HG02798 (cell line): ENCODE measurements at regions not wholly inside any gene's neighbourhood (a gene's known extent, or its start where the extent isn't known, plus 50 kb on each side); places are given as distances from the start of the nearest gene placed in this dataset.

Source experiments
- ATAC-seq: cut with Tn5 transposase; IDR thresholded peaks from one replicate; pipeline ENCODE4 v1.9.1; 2021; ENCODE audit warnings: mild to moderate bottlenecking; ENCODE audit not compliant: unreplicated experiment, poor library complexity

DNA sequence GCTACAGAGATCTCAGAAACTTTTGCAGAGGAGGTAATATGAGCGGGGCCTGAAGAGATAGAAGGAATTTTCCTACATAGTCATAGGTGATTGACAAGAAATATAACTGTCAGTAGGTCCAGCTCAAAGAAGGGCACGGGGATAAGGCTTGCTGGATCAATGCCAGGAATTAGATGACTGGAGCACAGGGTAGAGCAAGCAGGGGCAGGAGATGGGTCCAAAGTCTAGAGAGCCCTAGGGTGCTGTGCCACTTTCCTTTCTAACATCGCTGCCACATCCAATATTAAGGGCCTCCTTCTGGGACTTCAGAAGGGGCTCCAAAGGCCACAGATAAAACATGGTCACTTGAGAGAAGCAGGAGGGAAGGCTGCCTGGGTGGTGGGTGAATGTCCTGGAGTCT lies 402.2 kb downstream of the MID1IP1 start:
- no peak for ATAC-seq

DNA sequence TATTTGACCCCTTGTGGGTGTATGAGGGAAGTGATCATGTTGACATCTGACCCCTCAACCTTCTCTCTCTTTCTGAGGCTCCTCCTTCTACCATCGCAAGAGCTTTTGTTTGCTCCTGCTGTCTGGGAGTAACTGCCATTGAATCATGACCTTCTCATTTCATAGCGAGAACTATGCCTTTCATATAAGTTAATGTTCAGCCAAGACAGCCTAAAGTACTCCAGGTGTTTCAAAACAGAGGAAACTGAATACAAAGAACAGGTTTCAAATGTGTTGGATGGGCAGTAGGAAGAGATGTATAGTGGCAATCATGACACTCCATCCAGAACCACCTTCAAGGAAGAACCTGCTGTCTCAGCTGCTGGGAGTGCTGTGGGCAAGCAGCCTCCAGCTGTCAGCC lies 403.1 kb downstream of the MID1IP1 start:
- ATAC-seq, result no peak

- ATAC-seq, result no peak
Measured at GRCh38 chrX:39204945-39205344, 403.7 kb downstream of the MID1IP1 start.

GRCh38 chrX:39205467-39205866 lies 404.2 kb downstream of the MID1IP1 start:
- ATAC-seq, result no peak

DNA sequence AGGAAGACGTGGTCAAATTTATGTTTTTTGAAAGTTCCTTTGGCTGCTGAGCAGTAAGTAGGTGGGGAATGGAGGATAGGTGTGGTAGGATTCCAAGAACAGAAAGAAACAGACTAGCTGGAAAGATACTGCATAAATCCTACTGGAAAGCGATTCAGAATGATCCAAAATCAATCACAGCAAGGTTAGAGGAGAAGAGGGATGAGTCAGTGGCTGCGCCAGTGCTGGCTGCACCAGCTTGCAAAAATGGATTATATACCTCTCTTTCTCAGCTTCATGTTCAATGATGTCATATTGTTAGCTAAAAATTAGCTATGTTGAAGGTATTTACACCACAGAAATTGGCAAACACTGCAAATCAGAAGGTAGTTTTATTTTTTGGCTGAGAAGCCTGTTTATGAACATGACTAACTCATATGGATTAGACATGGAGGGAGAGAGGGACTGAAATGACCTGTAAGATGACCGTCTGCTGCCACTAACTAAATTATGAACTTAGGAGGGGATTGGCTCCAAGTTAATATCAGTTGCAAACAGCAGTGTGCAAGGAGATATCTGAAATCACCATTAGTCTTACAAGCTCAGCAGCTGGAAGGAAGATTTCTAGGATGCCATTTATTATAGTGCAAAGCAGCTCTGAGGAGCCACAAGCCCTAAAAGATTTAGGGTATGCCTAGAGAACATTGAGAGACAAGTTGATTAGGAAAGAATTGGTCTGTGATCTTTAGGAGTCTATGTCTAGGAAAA lies 405.3 kb downstream of the MID1IP1 start:
- ATAC-seq, result no peak

GRCh38 chrX:39211501-39211900 lies 410.2 kb downstream of the MID1IP1 start:
- ATAC-seq, result no peak

DNA sequence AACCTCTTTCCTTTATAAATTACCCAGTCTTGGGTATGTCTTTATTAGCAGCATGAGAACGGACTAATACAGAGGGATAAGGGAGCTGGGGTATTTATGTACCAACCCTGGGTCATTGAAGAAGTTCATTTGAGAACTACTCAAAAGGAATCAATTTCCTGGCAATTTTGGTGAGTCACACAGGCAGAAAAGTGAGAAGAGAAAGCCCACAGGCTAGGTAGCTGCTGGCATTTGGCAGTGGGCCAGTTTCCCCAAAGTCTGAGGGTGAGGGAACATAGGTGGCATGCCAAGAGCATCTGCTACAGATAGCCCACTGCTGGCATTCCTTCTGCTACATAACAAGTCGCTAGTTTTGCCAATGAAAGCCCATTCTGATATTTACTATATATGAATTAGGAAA lies 411.2 kb downstream of the MID1IP1 start:
- no peak for ATAC-seq

DNA sequence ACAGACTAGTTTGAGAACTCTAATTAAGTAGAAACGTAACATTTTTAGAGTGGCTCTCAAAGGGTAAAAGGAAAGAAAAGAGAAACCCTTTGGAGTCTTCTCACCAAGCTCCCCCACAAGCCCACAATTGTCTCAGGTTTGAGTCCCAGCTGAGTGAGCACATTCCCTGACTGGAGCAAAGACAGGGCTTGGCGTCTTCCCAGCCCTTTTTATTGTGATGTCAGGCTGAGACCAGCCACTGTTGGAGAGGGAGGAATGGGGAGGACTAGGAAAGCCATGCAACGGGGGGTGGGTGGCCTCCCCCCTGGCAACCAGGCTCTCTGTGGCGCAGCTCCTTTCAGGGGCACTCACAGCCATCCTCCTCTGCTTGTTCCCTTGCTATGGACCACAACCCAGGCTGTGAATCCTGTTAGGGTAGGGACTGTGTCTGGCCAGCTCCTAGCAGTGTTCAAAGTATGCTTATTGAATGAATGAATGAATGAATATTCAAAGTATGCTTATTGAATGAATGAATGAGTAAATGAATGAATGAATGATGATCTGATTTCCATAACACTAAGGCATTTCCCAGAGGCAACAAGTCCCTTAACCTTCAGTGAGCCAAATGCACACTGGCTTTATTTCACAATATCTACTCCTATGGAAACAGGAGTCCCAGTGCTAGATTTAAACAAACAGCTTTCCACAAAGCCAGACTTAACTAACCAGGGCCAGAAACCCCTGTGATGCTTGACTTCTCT lies 413.3 kb downstream of the MID1IP1 start:
- no peak for ATAC-seq

GRCh38 chrX:39220952-39221351 lies 419.7 kb downstream of the MID1IP1 start:
- ATAC-seq, result no peak

DNA sequence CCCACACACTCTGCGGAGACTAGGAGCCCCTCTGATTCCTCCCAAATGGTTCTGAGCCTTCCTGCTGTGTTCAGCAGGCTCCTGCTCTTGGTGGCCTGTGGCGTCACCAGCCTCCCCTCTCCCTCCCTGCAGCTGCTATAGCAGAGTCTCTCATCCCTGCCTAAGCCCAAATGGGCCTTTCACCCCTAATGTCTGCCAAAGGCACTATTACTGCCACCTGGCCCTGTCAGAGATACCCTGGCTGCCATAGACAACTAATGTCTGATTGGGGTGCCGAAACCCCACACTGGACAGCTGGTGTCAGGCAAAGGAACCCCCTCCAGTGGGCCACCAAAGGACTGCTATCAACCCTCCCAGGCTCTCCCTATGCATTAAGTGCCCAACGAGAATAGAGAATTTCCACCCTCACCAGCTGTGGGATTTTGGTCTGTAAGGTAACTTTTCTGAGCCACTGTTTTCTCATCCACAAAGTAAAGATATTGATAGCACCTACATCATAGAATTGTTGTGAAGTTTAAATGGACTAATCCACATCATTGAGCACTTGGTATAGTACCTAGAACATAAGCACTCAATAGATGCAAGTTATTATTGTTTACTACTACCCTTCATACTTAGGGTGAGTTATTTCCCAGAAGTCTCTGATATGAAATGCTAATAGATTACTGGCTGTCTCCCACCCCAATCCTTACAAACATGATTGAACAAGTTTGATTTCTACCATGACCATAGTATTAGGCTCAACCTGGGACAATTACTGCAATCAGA lies 421.3 kb downstream of the MID1IP1 start:
- no peak for ATAC-seq

- ATAC-seq, result no peak
Measured at GRCh38 chrX:39226251-39226650, 425.0 kb downstream of the MID1IP1 start.

- ATAC-seq, result no peak
Measured at GRCh38 chrX:39227371-39227770, 426.1 kb downstream of the MID1IP1 start.

DNA sequence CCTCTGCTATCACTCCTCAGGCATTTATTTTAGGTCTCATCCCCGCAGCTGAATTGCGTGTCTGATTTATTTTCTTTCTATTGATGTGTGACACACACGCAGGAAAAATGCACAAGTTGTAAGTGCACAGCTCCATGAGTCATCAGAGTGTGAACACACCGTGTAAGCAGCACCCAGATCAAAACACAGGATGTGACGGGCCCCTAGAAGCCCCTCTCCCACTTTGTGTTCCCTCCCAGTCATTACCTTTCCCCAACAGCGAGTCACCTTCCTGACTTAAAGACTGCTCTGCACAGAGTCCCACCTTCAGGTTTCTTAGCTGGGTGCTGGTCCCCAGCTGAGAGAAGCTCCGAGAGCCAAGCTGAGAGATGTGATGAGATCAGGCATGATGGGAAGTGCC lies 436.7 kb downstream of the MID1IP1 start:
- ATAC-seq, result no peak

GRCh38 chrX:39242187-39242586 lies 440.9 kb downstream of the MID1IP1 start:
- ATAC-seq, result no peak

- ATAC-seq, result no peak
Measured at GRCh38 chrX:39244147-39244546, 442.9 kb downstream of the MID1IP1 start.

DNA sequence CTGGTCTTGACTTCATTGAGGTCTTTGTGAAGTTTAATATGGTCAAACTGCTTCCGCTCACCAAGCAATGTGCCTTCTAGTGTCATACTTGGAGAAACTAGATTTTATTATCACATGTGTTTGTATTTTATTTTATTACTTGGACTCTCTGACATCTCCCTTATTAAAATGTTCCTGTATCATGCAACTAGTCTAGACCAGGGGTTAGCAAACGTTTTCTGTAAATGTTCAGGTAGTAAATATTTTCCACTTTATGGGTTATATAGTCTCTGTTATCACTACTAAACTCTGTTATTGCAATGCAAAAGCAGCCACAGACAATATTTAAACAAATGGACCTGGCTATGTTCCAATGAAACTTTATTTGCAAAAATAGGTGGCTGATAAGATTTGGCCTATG lies 443.8 kb downstream of the MID1IP1 start:
- no peak for ATAC-seq

DNA sequence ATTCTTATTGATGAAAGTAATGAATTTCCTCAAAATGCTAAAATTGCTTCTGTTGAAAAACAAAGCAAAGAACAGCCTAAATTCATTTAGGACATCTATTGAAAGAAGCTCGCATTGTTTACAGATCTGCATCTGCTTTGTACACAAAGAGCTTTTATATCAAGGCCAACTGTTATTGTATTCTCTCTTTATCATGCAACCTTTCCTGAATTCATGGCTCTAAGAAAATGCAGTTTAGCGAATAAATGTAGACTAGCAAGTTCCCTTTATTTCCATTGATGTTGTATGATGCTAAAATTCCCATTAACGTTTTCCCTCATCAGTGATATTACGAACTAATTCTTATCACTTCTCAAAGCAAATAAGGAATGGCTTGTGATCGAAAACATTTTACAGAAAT lies 446.3 kb downstream of the MID1IP1 start:
- ATAC-seq, result no peak

- no peak for ATAC-seq
Measured at GRCh38 chrX:39248330-39248729, 447.1 kb downstream of the MID1IP1 start.

DNA sequence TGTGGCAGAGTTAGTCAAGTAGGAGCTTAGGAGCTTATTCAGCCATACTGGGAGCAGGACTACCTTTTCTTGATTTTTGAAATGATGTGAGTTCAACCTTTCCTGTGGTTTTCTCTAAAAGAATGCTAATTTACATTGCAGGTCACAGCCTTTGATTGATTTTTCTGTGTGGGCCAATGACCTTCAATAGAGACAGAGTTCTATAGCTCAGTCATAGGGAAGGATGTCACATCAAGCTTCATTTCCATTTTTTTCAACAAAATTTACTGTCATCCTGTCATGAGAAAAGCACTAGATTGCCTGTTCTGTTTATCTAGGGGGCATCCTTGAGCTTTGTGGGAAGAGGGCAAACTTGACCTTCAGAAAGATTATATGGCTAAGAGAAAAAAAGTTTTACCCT lies 448.7 kb downstream of the MID1IP1 start:
- ATAC-seq, result no peak

DNA sequence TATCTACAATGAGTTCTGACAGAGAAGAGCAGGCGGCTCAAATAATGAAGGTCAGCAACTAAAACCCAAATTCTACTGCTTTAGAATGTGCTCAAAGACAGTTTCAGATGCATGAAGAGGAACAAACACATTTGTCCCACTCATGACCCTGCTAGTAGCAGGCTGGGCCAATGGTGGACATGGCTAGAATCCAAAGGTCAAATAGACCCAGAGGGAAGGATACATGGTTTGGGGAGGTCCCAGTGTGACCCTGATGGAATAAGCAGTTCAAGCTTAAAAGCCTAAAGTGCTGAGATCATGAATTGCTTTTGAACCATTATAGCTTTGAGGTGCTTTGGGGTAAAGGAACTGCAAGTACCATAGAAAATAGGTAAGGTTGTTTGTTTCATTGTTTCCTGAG lies 450.7 kb downstream of the MID1IP1 start:
- no peak for ATAC-seq

GRCh38 chrX:39253551-39253950 lies 452.3 kb downstream of the MID1IP1 start:
- ATAC-seq, result no peak
